22Rv1 (cell line): ENCODE measurements at regions not wholly inside any gene's neighbourhood (a gene's known extent, or its start where the extent isn't known, plus 50 kb on each side); places are given as distances from the start of the nearest gene placed in this dataset.

Experiments
- H3K27ac ChIP-seq: fragments of 450-650 bp; 2 replicates; pipeline ENCODE4 v1.5.1; 2017
- CTCF ChIP-seq: fragments of 450-650 bp; IDR thresholded peaks from 2 replicates; pipeline ENCODE4 v1.5.1; 2017; ENCODE audit warnings: mild to moderate bottlenecking
- ZFX ChIP-seq: fragments of 450-650 bp; IDR thresholded peaks from 2 replicates; pipeline ENCODE4 v1.6.1; 2017; ENCODE audit warnings: antibody characterized with exemption, borderline replicate concordance

- TF ChIP-seq CTCF (no peak), ZFX (no peak)
- H3K27ac ChIP-seq: no peak overlapping the region
These were observed 198.2 kb downstream of the NECTIN3 start for GRCh38 chr3:111269777-111270176.

- H3K27ac ChIP-seq: no peak overlapping the region
- TF ChIP-seq CTCF: no peak
- TF ChIP-seq ZFX: no peak
These were observed 205.6 kb downstream of the NECTIN3 start for GRCh38 chr3:111277226-111277625.

- no peak overlapping the region for H3K27ac ChIP-seq
- TF ChIP-seq CTCF: no peak
- TF ChIP-seq ZFX: no peak
These were observed 207.3 kb downstream of the NECTIN3 start for GRCh38 chr3:111278959-111279358.

- TF ChIP-seq CTCF (no peak), ZFX (no peak)
- no peak overlapping the region for H3K27ac ChIP-seq
These were observed 210.4 kb downstream of the NECTIN3 start for GRCh38 chr3:111282024-111282423.

GRCh38 chr3:111283165-111283564 lies 211.5 kb downstream of the NECTIN3 start:
- TF ChIP-seq CTCF: no peak
- no peak for TF ChIP-seq ZFX
- no peak overlapping the region for H3K27ac ChIP-seq

GRCh38 chr3:111284503-111285183 lies 213.0 kb downstream of the NECTIN3 start:
- no peak for TF ChIP-seq CTCF
- H3K27ac ChIP-seq: no peak overlapping the region

GRCh38 chr3:111285184-111285538 lies 213.5 kb downstream of the NECTIN3 start:
- no peak for TF ChIP-seq CTCF
- TF ChIP-seq ZFX: no peak
- H3K27ac ChIP-seq: no peak overlapping the region
